BE2C (cell line): ENCODE measurements at regions not wholly inside any gene's neighbourhood (a gene's known extent, or its start where the extent isn't known, plus 50 kb on each side); places are given as distances from the start of the nearest gene placed in this dataset.

Experiments
- DNase-seq: peaks from one replicate; pipeline ENCODE4 v3.0.0-alpha.2; 2020
- H3K27me3 ChIP-seq: fragments of 250-450 bp; sonication (Bioruptor Pico); 2 replicates; pipeline ENCODE4 v1.5.1; 2020; ENCODE audit warnings: mild to moderate bottlenecking
- H3K36me3 ChIP-seq: fragments of 250-450 bp; sonication (Bioruptor Pico); 2 replicates; pipeline ENCODE4 v1.5.1; 2020; ENCODE audit warnings: mild to moderate bottlenecking
- H3K4me1 ChIP-seq: fragments of 250-450 bp; sonication (Bioruptor Pico); 2 replicates; pipeline ENCODE4 v1.5.1; 2020
- H3K4me3 ChIP-seq: 2 replicates; pipeline ENCODE4 v1.5.1; 2011; ENCODE audit warnings: low read depth, low read length
- H3K9me3 ChIP-seq: fragments of 250-450 bp; sonication (Bioruptor Pico); 2 replicates; pipeline ENCODE4 v1.5.1; 2020
- CTCF ChIP-seq: IDR thresholded peaks from 2 replicates; pipeline ENCODE4 v1.5.1; 2012; ENCODE audit warnings: mild to moderate bottlenecking, low read depth, low read length

GRCh38 chr1:182246783-182247182 lies 144.8 kb downstream of the GLUL start:
- no peaks in the 10 kb centered on the region for H3K9me3 ChIP-seq
- TF ChIP-seq CTCF, result no peak
- no peaks in the 10 kb centered on the region for H3K4me1 ChIP-seq
- no peak for DNase-seq
- H3K4me3 ChIP-seq, result no peak overlapping the region
- peaks cover 11% of the 10 kb centered on the region for H3K27me3 ChIP-seq
- no peaks in the 10 kb centered on the region for H3K36me3 ChIP-seq

GRCh38 chr1:182245040-182245439 lies 146.6 kb downstream of the GLUL start:
- no peak for TF ChIP-seq CTCF
- Histone ChIP-seq H3K9me3 (no peaks in the 10 kb centered on the region), H3K27me3 (peaks cover 15% of the 10 kb centered on the region), H3K36me3 (no peaks in the 10 kb centered on the region), H3K4me3 (no peak overlapping the region), H3K4me1 (no peaks in the 10 kb centered on the region)
- no peak for DNase-seq

GRCh38 chr1:182244451-182244850 lies 147.1 kb downstream of the GLUL start:
- Histone ChIP-seq H3K4me3 (no peak overlapping the region), H3K4me1 (no peaks in the 10 kb centered on the region), H3K9me3 (no peaks in the 10 kb centered on the region), H3K36me3 (no peaks in the 10 kb centered on the region), H3K27me3 (peaks cover 15% of the 10 kb centered on the region)
- TF ChIP-seq CTCF, result no peak
- no peak for DNase-seq

GRCh38 chr1:182242641-182243040 lies 148.9 kb downstream of the GLUL start:
- H3K9me3 ChIP-seq, result no peaks in the 10 kb centered on the region
- DNase-seq, result no peak
- no peak overlapping the region for H3K4me3 ChIP-seq
- TF ChIP-seq CTCF, result no peak
- no peaks in the 10 kb centered on the region for H3K4me1 ChIP-seq
- H3K36me3 ChIP-seq, result no peaks in the 10 kb centered on the region
- H3K27me3 ChIP-seq, result peaks cover 15% of the 10 kb centered on the region

GRCh38 chr1:182240085-182240484 lies 151.5 kb downstream of the GLUL start:
- Histone ChIP-seq H3K9me3 (no peaks in the 10 kb centered on the region), H3K4me1 (no peaks in the 10 kb centered on the region), H3K36me3 (no peaks in the 10 kb centered on the region), H3K4me3 (no peak overlapping the region), H3K27me3 (peaks cover 15% of the 10 kb centered on the region)
- no peak for DNase-seq
- TF ChIP-seq CTCF, result no peak

- no peak for TF ChIP-seq CTCF
- no peaks in the 10 kb centered on the region for H3K4me1 ChIP-seq
- no peak for DNase-seq
- H3K9me3 ChIP-seq, result no peaks in the 10 kb centered on the region
- H3K27me3 ChIP-seq, result peaks cover 15% of the 10 kb centered on the region
- no peak overlapping the region for H3K4me3 ChIP-seq
- H3K36me3 ChIP-seq, result no peaks in the 10 kb centered on the region
Observed at GRCh38 chr1:182238421-182238820, 153.2 kb downstream of the GLUL start.
